KBM-7 (cell line): ENCODE measurements at regions not wholly inside any gene's neighbourhood (a gene's known extent, or its start where the extent isn't known, plus 50 kb on each side); places are given as distances from the start of the nearest gene placed in this dataset.

Experiments
- DNase-seq: peaks from one replicate; pipeline ENCODE4 v3.0.0-alpha.2; 2015
- in situ Hi-C: fragments of 300-500 bp; cut with MboI; formaldehyde crosslinking; loops from 2 replicates; pipeline ENCODE4 v1.14.3; 2020; ENCODE audit warnings: low sequenced_read_pairs, low pct_unique_long_range_greater_than_20kb, mixed read lengths

DNA sequence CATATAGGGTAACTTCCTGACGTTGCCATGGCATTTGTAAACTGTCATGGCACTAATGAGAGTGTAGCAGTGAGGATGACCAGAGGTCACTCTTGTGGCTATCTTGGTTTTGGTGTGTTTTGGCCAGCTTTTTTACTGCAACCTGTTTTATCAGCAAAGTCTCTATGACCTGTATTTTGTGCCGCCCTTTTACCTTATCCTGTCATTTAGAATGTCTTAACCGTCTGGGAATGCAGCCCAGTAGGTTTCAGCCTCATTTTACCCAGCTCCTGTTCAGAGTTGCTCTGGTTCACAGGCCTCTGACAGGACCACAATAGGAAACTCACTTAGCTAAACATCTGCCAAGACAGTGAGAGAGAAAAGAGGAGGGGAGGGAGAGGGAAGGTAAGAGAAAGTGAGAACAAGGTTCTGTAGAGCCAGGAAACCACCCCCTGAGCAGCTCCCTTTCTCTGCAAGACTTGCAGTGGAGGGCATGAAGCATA is 64.8 kb upstream of the PLEKHG3 start:
- in situ Hi-C loops: loop anchor here (25.0 kb wide), 1 partner anchor 302 kb away; no protein-coding TSS in a partner anchor
- no peak for DNase-seq

DNA sequence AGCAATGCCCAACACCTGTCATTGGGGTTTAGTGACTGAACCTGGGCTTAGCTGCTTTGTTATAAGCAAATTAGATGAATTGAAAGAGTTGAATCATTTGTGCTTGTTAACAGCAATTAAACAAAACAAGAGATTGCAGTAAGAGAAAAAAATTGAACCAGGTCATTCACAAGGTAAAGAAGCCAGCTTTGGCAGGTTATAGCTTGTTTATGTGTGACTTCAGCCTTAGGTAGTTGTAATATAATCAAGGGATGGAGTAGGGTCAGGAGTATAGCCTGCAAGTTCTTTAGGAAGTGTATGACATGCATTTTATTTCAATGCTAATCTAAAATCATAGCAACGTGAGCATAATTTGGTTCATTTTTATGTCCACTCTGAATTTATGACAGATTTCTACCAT is 63.4 kb upstream of the PLEKHG3 start:
- DNase-seq: no peak
- in situ Hi-C loops: loop anchor here (25.0 kb wide), 1 partner anchor 304 kb away; no protein-coding TSS in a partner anchor

DNA sequence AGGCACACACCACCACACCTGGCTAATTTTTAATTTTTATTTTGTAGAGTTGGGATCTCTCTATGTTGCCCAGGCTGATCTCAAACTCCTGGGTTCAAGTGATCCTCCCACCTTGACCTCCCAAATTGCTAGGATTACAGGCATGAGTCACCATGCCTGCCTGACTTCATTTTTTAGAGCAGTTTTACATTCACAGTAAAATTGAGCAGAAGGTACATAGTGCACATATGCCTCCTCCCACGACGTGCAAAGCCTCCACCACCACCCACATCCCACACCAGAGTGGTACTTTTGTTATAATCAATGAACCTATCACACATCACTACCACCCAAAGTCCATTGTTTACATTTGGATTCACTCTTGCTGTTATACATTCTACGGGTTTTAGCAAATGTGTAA is 62.5 kb upstream of the PLEKHG3 start:
- in situ Hi-C loops: loop anchor here (25.0 kb wide), 1 partner anchor 304 kb away; no protein-coding TSS in a partner anchor
- DNase-seq: no peak

DNA sequence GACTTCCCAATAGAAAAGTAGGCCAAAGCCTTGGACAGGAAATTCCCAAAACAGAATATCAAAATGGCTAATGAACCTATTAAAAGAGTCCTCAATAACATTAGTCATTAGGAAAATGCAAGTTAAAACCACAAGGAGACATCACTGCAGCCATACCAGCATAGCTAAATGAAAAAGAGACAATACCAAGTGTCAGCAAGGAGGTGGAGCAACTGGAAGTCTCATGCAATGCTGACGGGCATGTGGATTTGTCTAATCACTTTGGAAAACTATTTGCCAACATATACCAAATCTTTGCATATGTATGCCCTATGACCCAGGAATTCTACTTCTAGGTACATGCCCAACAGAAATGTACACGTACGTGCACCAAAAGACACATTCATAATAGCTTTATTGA is 60.5 kb upstream of the PLEKHG3 start:
- DNase-seq: no peak
- in situ Hi-C loops: loop anchor here (25.0 kb wide), 1 partner anchor 306 kb away; no protein-coding TSS in a partner anchor

DNA sequence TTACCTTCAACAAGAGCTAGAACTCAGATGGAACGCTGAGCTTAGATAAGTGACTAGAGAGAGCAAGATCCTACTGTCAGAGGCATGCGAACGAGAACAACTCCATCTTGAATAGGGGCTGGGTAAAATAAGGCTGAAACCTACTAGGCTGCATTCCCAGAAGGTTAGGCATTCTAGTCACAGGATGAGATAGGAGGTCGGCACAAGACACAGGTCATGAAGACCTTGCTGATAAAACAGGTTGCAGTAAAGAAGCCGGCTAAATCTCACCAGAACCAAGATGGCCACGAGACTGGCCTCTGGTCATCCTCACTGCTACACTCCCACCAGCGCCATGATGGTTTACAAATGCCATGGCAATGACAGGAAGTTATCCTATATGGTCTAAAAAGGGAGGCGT is 59.6 kb upstream of the PLEKHG3 start:
- in situ Hi-C loops: loop anchor here (25.0 kb wide), 1 partner anchor 307 kb away; no protein-coding TSS in a partner anchor
- DNase-seq: no peak

DNA sequence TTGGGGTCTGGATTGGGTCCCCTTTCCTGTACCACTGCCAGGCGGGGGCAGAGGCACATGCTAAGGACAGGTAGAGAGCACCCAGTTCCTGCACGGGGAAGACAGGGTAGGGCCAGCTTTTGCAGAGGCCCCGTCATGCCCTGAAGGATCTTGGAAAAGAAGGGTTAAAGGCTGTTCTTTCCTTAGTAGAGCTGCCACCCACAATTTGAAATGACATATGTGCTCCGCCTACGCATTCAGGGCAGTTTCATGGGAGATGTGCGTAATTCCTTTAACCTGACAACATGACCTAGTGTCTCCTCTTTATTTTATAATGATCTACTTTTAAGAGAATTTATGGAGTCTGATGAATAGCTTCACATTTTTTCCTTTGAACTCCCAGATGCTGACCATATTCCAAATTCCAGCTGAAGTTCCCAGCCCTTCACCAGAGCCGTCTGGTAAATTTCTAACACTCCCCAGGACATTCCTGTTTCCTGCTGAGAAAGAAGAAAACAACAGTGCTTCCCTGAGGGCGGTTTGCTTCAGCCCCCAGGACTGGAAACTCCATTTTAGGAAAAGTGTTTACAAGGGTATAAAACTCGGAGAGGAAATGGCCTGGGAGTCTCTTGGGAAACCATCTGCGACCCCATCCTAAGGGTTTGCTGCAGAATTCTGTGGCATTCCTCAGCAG is 58.9 kb upstream of the PLEKHG3 start:
- in situ Hi-C loops: loop anchor here (25.0 kb wide), 1 partner anchor 308 kb away; no protein-coding TSS in a partner anchor
- DNase-seq: no peak

DNA sequence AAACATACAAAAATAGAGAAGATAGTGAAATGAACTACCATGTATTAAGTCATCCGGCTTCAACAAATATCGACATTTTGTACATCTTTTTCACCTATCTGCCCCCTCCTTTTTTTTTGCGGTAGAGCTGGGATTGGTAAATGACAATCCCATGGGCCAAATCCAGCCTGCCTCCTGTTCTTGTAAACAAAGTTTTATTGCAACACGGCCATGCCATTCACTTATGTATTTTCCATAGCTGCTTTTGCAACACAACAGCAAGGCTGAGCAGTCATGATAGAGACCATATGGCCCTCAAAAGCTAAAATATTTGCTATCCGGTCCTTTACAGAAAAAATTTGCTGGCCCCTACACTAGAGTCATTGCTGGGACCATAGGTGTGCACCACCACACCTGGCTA is 58.1 kb upstream of the PLEKHG3 start:
- in situ Hi-C loops: loop anchor here (25.0 kb wide), 1 partner anchor 309 kb away; no protein-coding TSS in a partner anchor
- no peak for DNase-seq

DNA sequence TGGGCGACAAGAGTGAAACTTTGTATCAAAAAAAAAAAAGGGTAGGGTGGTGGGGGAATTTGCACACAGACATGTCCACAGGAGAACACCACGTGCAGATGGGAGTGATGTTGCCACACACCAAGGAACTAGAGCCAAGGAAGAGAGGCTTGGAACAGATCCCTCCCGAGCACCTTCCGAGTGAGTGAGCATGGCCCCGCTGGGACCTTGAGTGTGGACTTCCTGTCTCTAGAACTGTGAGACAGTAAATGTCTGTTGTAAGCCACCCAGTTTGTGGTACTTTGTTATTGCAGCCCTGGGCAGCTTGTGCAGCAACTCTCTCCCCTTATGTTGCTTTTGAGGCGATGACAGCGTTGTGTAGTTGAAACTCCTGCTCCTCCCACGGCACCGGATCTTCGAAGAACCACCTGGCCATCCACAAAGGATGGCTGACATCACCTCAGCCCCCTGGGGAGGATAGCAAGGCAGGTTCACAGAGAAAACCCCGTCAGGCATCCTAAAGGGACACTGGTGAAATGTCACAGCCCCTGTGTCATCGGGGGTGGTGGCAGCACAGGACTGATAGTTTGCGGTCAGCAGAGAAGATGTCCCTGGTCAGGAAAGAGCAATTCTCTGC is 54.7 kb upstream of the PLEKHG3 start:
- in situ Hi-C loops: loop anchor here (25.0 kb wide), 1 partner anchor 312 kb away; no protein-coding TSS in a partner anchor
- DNase-seq: peak; percentile 15

DNA sequence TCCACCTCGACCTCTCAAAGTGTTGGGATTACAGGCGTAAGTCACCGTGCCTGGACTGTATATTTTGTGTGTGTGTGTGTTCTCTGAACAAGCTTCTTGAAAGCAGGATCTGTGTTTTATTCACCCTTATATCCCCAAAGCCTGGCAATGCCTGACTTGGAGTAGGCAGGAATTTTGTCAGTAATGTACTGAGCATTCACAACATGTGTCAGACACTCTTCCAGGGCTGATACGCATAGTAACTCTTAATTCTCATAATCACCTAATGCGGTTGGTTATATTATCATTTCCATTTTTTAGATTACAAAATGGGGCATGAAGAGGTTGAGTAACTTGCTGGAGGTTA is 50.4 kb upstream of the PLEKHG3 start:
- in situ Hi-C loops: no loop called here
- no peak for DNase-seq

DNA sequence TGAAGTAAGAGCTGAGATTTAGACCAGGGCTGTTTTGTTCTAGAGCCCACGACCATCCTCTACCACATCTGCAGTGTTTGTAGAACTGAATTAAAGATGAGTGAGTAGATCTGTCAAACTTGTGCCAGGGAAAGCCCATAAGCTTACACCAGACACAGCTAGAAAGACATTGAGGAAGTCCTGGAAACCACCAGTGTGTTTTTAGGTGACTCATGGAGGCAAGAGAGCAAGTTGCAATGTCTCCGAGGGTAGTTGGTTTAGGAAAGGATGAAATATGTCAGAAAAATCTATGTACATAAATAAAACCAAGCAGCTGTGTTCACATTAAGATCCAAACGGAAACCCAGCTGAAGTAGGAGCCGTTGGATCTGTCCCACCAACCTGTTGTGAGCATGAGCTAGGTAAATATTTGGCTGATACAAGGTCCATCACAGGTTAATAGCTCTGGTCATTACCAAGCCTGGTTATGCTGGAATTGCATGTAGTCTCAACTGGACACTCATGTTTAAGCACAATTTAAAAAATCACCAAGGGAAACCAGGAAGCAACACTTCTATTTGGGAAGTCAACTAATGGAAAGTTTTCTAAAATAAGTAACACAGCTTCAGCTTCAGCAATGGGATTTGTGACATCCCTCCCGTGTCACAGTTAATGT is 49.9 kb upstream of the PLEKHG3 start:
- in situ Hi-C loops: no loop called here
- peak; percentile 83 for DNase-seq
